Suprapubic skin (tissue), 3 donors: ENCODE measurements at regions not wholly inside any gene's neighbourhood (a gene's known extent, or its start where the extent isn't known, plus 50 kb on each side); places are given as distances from the start of the nearest gene placed in this dataset.

ENCODE experiments used
- EP300 ChIP-seq: sonication (generic); formaldehyde crosslinking; IDR thresholded peaks from one replicate; pipeline ENCODE4 v1.6.1; 2017; ENCODE audit warnings: antibody characterized with exemption
- POLR2A ChIP-seq, 2 donors: fragments of 450-650 bp; IDR thresholded peaks; one replicate each; pipeline ENCODE4 v1.6.1; 2017; ENCODE audit warnings: antibody characterized with exemption in 2 of 2, mild to moderate bottlenecking in 2 of 2, moderate library complexity in 2 of 2
- TF ChIP-seq, protein P1 (sequence below), 2 donors: fragments of 200-600 bp in 1 of 2; fragments of 450-650 bp in 1 of 2; sonication (generic) in 1 of 2; IDR thresholded peaks; one replicate each; pipeline ENCODE4 v1.5.1; 2016 to 2019; ENCODE audit warnings: antibody characterized with exemption in 2 of 2, mild to moderate bottlenecking in 1 of 2, moderate library complexity in 1 of 2

DNA sequence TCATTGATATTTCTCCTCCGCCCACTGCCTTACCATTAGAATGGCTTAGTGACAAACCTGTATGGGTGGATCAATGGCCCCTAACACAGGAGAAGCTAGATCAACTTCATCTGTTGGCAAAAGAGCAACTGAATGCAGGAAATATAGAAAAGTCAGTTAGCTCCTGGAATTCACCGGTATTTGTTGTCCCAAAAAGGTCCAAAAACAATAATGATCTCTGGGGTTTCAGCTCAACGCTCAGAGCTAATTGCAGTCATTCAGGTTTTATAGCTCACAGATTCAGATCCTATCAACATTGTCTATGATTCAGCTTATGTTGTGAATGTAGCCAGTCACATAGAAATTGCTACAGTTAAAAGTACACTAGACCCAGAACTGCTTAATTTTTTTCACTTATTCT, 124.0 kb upstream of the ZCCHC13 start:
- TF ChIP-seq, protein P1, sequence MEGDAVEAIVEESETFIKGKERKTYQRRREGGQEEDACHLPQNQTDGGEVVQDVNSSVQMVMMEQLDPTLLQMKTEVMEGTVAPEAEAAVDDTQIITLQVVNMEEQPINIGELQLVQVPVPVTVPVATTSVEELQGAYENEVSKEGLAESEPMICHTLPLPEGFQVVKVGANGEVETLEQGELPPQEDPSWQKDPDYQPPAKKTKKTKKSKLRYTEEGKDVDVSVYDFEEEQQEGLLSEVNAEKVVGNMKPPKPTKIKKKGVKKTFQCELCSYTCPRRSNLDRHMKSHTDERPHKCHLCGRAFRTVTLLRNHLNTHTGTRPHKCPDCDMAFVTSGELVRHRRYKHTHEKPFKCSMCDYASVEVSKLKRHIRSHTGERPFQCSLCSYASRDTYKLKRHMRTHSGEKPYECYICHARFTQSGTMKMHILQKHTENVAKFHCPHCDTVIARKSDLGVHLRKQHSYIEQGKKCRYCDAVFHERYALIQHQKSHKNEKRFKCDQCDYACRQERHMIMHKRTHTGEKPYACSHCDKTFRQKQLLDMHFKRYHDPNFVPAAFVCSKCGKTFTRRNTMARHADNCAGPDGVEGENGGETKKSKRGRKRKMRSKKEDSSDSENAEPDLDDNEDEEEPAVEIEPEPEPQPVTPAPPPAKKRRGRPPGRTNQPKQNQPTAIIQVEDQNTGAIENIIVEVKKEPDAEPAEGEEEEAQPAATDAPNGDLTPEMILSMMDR (IDR thresholded peaks at IDR 0.05): no peak
- TF ChIP-seq EP300 (no peak), POLR2A (IDR thresholded peaks at IDR 0.05) (no peak)
